ENCODE measurements at regions not wholly inside any gene's neighbourhood (a gene's known extent, or its start where the extent isn't known, plus 50 kb on each side); places are given as distances from the start of the nearest gene placed in this dataset.

- H4K20me1 ChIP-seq (replicated peaks; ENCODE audit: control insufficient read depth, extremely low read depth, insufficient read depth, low read length): no peaks in the 10 kb centered on the region
- ChIA-PET POLR2A (no interaction called here), CTCF (interaction anchor here (3.6 kb wide), 1 partner anchor 10 kb away, joined by 21 read pairs; no protein-coding TSS in a partner anchor)
- no peaks in the 10 kb centered on the region for H3K36me3 ChIP-seq (ENCODE audit: control insufficient read depth in 2 of 2, extremely low read depth in 1 of 2, insufficient read depth in 2 of 2, low read length in 2 of 2)
- TF ChIP-seq JUN (IDR thresholded peaks at IDR 0.05; ENCODE audit: borderline replicate concordance, insufficient read depth, insufficient read length, low read depth) (no peak), MYC (IDR thresholded peaks at IDR 0.05; ENCODE audit: low read depth, low read length) (no peak), POLR2AphosphoS5 (IDR thresholded peaks at IDR 0.05; ENCODE audit: insufficient read depth, low read depth, low read length) (no peak), EZH2 (IDR thresholded peaks at IDR 0.05; ENCODE audit: borderline replicate concordance, low read depth, low read length, severe bottlenecking) (no peak), FOS (IDR thresholded peaks at IDR 0.05; ENCODE audit: borderline replicate concordance, insufficient read depth, low read length) (no peak), GATA2 (IDR thresholded peaks at IDR 0.05; ENCODE audit: insufficient read depth, insufficient read length, low read depth, low read length) (no peak), POLR2A (IDR thresholded peaks at IDR 0.05; ENCODE audit: low read depth, low read length) (no peak)
- TF ChIP-seq, protein P1, sequence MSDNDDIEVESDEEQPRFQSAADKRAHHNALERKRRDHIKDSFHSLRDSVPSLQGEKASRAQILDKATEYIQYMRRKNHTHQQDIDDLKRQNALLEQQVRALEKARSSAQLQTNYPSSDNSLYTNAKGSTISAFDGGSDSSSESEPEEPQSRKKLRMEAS (IDR thresholded peaks at IDR 0.05; ENCODE audit: insufficient read depth, insufficient read length): no peak
- TF ChIP-seq, protein P2, sequence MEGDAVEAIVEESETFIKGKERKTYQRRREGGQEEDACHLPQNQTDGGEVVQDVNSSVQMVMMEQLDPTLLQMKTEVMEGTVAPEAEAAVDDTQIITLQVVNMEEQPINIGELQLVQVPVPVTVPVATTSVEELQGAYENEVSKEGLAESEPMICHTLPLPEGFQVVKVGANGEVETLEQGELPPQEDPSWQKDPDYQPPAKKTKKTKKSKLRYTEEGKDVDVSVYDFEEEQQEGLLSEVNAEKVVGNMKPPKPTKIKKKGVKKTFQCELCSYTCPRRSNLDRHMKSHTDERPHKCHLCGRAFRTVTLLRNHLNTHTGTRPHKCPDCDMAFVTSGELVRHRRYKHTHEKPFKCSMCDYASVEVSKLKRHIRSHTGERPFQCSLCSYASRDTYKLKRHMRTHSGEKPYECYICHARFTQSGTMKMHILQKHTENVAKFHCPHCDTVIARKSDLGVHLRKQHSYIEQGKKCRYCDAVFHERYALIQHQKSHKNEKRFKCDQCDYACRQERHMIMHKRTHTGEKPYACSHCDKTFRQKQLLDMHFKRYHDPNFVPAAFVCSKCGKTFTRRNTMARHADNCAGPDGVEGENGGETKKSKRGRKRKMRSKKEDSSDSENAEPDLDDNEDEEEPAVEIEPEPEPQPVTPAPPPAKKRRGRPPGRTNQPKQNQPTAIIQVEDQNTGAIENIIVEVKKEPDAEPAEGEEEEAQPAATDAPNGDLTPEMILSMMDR (IDR thresholded peaks at IDR 0.05; ENCODE audit: extremely low read depth in 1 of 2, insufficient read depth in 1 of 2, low read depth in 1 of 2, low read length in 2 of 2): no peak
- H3K4me1 ChIP-seq (ENCODE audit: control insufficient read depth, extremely low read depth, insufficient read depth, low read length): no peaks in the 10 kb centered on the region
- intact Hi-C loops (cut with micrococcal nuclease) (no loop called here), dilution Hi-C loops (cut with MboI; ENCODE audit: extremely low pct_ligation_motif_present, low sequenced_read_pairs) (no loop called here)
- no peak for DNase-seq (ENCODE audit: low read depth, low spot score)
- no peak for FAIRE-seq
- no peaks in the 10 kb centered on the region for H3K9me1 ChIP-seq (replicated peaks; ENCODE audit: control insufficient read depth, extremely low read depth, insufficient read depth, low read length)
- H3K9ac ChIP-seq (replicated peaks; ENCODE audit: extremely low read depth, insufficient read depth, low read length): no peak overlapping the region
- H3K27ac ChIP-seq (ENCODE audit: insufficient read depth, low read depth, low read length): no peak overlapping the region
- H3K79me2 ChIP-seq (ENCODE audit: control insufficient read depth, insufficient read depth, low read length): no peaks in the 10 kb centered on the region
- no peaks in the 10 kb centered on the region for H3K27me3 ChIP-seq (ENCODE audit: control insufficient read depth in 2 of 2, insufficient read depth in 2 of 2, low read length in 2 of 2)
- BruUV-seq (replicated peaks): no TSS peak
- H2AFZ ChIP-seq (ENCODE audit: low read depth, low read length): no peak overlapping the region
- H3K4me3 ChIP-seq (replicated peaks in 1 of 3; ENCODE audit: insufficient read depth in 1 of 3, low read depth in 1 of 3, low read length in 3 of 3): no peak overlapping the region
- H3K9me3 ChIP-seq (replicated peaks; ENCODE audit: control insufficient read depth, insufficient read depth, low read length): no peaks in the 10 kb centered on the region
- H3K4me2 ChIP-seq (ENCODE audit: insufficient read depth, low read length): no peak overlapping the region
These were observed 86.6 kb downstream of the DDIT4L start for GRCh38 chr4:100103671-100104070.
